ENCODE measurements at regions not wholly inside any gene's neighbourhood (a gene's known extent, or its start where the extent isn't known, plus 50 kb on each side); places are given as distances from the start of the nearest gene placed in this dataset.

GRCh38 chr6:27669624-27670301 is 196.9 kb upstream of the ZNF184 start (continued):
- no peak for TF ChIP-seq SAFB2 (CRISPR knock-in tag; IDR thresholded peaks at IDR 0.05; ENCODE audit: borderline replicate concordance, low read depth)
- TF ChIP-seq ZBTB8A (CRISPR knock-in tag; IDR thresholded peaks at IDR 0.05; ENCODE audit: borderline replicate concordance, low read depth) = no peak
- no peak for TF ChIP-seq SNAI1 (CRISPR knock-in tag; IDR thresholded peaks at IDR 0.05; ENCODE audit: borderline replicate concordance)
- TF ChIP-seq ZZZ3 (CRISPR knock-in tag; IDR thresholded peaks at IDR 0.05; ENCODE audit: borderline replicate concordance) = no peak
- no peak for TF ChIP-seq GTF2F1 (IDR thresholded peaks at IDR 0.05; ENCODE audit: low read length)
- TF ChIP-seq HNF1B (CRISPR knock-in tag; IDR thresholded peaks at IDR 0.05) = 0 out of 2 replicates have a peak, but pooled peaks have one; percentile 30
- TF ChIP-seq MXD3 (CRISPR knock-in tag; IDR thresholded peaks at IDR 0.05) = no peak
- no peak for TF ChIP-seq PAWR (CRISPR knock-in tag; IDR thresholded peaks at IDR 0.05; ENCODE audit: borderline replicate concordance)
- TF ChIP-seq ELF1 (CRISPR knock-in tag; IDR thresholded peaks at IDR 0.05) = no peak
- TF ChIP-seq MTERF4 (CRISPR knock-in tag; IDR thresholded peaks at IDR 0.05) = no peak
- TF ChIP-seq AHDC1 (CRISPR knock-in tag; IDR thresholded peaks at IDR 0.05; ENCODE audit: borderline replicate concordance) = no peak
- no peak for TF ChIP-seq CBFB (CRISPR knock-in tag; IDR thresholded peaks at IDR 0.05)
- no peak for TF ChIP-seq ZNF543 (CRISPR knock-in tag; IDR thresholded peaks at IDR 0.05)
- TF ChIP-seq GFI1 (CRISPR knock-in tag; IDR thresholded peaks at IDR 0.05; ENCODE audit: borderline replicate concordance) = no peak
- TF ChIP-seq ZBTB43 (CRISPR knock-in tag; conservative IDR thresholded peaks at IDR 0.05) = no peak
- TF ChIP-seq ZNF800 (CRISPR knock-in tag; IDR thresholded peaks at IDR 0.05) = no peak
- TF ChIP-seq YEATS4 (CRISPR knock-in tag; IDR thresholded peaks at IDR 0.05; ENCODE audit: borderline replicate concordance) = 0 out of 2 replicates have a peak, but pooled peaks have one; percentile 1

Data from HepG2 (cell line).